Fibroblast of lung (primary cell): ENCODE measurements at regions not wholly inside any gene's neighbourhood (a gene's known extent, or its start where the extent isn't known, plus 50 kb on each side); places are given as distances from the start of the nearest gene placed in this dataset.

Experiments used
- EZH2 ChIP-seq: IDR thresholded peaks from 2 replicates; pipeline ENCODE4 v1.5.1; 2012; ENCODE audit warnings: low read length, control low read depth, mild to moderate bottlenecking; ENCODE audit errors: missing control alignments
- TF ChIP-seq, protein P1 (sequence below), 2 donors: IDR thresholded peaks in 1 of 2; conservative IDR thresholded peaks in 1 of 2; 1 replicate in 1 of 2; 2 replicates in 1 of 2; pipeline ENCODE4 v1.5.1; 2011 to 2012; ENCODE audit warnings: low read length in 2 of 2, control low read depth in 1 of 2, inconsistent platforms in 1 of 2, low read depth in 1 of 2, mild to moderate bottlenecking in 1 of 2

DNA sequence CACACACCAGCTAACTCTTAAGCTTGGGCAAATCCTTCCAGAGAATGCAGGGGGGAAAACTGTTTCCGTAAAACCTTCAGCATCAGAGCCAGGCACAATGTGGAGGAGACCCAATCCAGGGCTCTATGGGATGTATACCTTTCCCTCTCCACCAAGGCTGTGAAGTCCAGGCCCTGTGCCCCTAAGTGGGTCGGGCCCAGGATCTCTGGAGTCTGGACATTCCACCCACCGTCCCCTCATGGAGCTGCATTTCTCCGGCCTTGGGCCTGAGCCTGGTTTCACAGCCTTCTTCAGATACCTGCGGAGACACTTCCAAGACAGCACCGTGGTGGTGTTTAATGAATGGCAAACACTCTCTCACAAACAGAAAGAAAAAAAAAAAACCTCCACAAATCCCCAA, 186.2 kb downstream of the URI1 start:
- TF ChIP-seq, protein P1, sequence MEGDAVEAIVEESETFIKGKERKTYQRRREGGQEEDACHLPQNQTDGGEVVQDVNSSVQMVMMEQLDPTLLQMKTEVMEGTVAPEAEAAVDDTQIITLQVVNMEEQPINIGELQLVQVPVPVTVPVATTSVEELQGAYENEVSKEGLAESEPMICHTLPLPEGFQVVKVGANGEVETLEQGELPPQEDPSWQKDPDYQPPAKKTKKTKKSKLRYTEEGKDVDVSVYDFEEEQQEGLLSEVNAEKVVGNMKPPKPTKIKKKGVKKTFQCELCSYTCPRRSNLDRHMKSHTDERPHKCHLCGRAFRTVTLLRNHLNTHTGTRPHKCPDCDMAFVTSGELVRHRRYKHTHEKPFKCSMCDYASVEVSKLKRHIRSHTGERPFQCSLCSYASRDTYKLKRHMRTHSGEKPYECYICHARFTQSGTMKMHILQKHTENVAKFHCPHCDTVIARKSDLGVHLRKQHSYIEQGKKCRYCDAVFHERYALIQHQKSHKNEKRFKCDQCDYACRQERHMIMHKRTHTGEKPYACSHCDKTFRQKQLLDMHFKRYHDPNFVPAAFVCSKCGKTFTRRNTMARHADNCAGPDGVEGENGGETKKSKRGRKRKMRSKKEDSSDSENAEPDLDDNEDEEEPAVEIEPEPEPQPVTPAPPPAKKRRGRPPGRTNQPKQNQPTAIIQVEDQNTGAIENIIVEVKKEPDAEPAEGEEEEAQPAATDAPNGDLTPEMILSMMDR (conservative IDR thresholded peaks at IDR 0.05 in 1 of 2, IDR thresholded peaks at IDR 0.05 in 1 of 2; ENCODE audit: low read depth in 1 of 2, low read length in 2 of 2), result no peak
- TF ChIP-seq EZH2, result no peak
